H1 (cell line): ENCODE measurements at regions not wholly inside any gene's neighbourhood (a gene's known extent, or its start where the extent isn't known, plus 50 kb on each side); places are given as distances from the start of the nearest gene placed in this dataset.
"Not testable (repeated sequence)": the region's sequence is repeated elsewhere in the genome, so short reads cannot be mapped to it uniquely, and the experiment has no call there.

ENCODE experiments used
- CTCF ChIP-seq, 3 experiments: IDR thresholded peaks; 1 replicate in 2 of 3; 2 replicates in 1 of 3; pipeline versions ENCODE4 v1.5.1 to v1.6.1; 2011; ENCODE audit warnings: low read length in 3 of 3, mild to moderate bottlenecking in 3 of 3, inconsistent platforms in 2 of 3, low read depth in 1 of 3, moderate library complexity in 1 of 3; ENCODE audit not compliant: insufficient read depth in 1 of 3; ENCODE audit errors: control extremely low read depth in 1 of 3
- GABPA ChIP-seq: IDR thresholded peaks from 2 replicates; pipeline ENCODE4 v1.6.1; 2011; ENCODE audit warnings: mild to moderate bottlenecking, low read length, moderate library complexity, borderline replicate concordance; ENCODE audit not compliant: insufficient read depth
- TEAD4 ChIP-seq: IDR thresholded peaks from 2 replicates; pipeline ENCODE4 v1.6.1; 2012; ENCODE audit warnings: low read depth, low read length, inconsistent platforms, mixed read lengths

GRCh38 chr7:56814911-56815310, 317.3 kb downstream of the ZNF479 start:
- not testable (repeated sequence) for TF ChIP-seq CTCF (IDR thresholded peaks at IDR 0.05; ENCODE audit: control extremely low read depth in 1 of 3, insufficient read depth in 1 of 3, low read depth in 1 of 3, low read length in 3 of 3); TEAD4; GABPA
